Activated T-helper 1 cell treated with anti-CD3 and anti-CD28 coated beads, Interleukin-12 subunit alpha, Interleukin-12 subunit beta, Interleukin-2, Interleukin-4 antibody, amounts not matched to agents 30 ng/mL and 10 ng/mL and 1 ng/mL, durations not matched to agents 14 hours and 24 hours and 36 hours (primary cell): ENCODE measurements at regions not wholly inside any gene's neighbourhood (a gene's known extent, or its start where the extent isn't known, plus 50 kb on each side); places are given as distances from the start of the nearest gene placed in this dataset.
A peak's percentile ranks its signal among the peaks of the same experiment; 100 is the strongest.

ENCODE experiments used
- DNase-seq: peaks from one replicate; pipeline ENCODE4 v3.0.0; 2021; ENCODE audit warnings: low spot score
- H3K27ac Mint-ChIP-seq: one replicate; pipeline ENCODE4 v1.8.0; 2021; ENCODE audit warnings: mild to moderate bottlenecking, mixed read lengths
- H3K27me3 Mint-ChIP-seq: one replicate; pipeline ENCODE4 v1.8.0; 2022; ENCODE audit warnings: mild to moderate bottlenecking, moderate library complexity, mixed read lengths; ENCODE audit not compliant: insufficient read depth
- H3K36me3 Mint-ChIP-seq: one replicate; pipeline ENCODE4 v1.8.0; 2021; ENCODE audit warnings: low read depth, mixed read lengths
- H3K4me1 Mint-ChIP-seq: one replicate; pipeline ENCODE4 v1.8.0; 2021; ENCODE audit warnings: low read depth, mixed read lengths
- H3K4me3 Mint-ChIP-seq: one replicate; pipeline ENCODE4 v1.8.0; 2021; ENCODE audit warnings: mild to moderate bottlenecking, moderate library complexity, mixed read lengths
- H3K9me3 Mint-ChIP-seq: one replicate; pipeline ENCODE4 v1.8.0; 2021; ENCODE audit warnings: mixed read lengths
- intact Hi-C: fragments of 100-400 bp; cut with micrococcal nuclease; formaldehyde crosslinking; loops from one replicate; pipeline ENCODE4 v1.15.1; 2024

DNA sequence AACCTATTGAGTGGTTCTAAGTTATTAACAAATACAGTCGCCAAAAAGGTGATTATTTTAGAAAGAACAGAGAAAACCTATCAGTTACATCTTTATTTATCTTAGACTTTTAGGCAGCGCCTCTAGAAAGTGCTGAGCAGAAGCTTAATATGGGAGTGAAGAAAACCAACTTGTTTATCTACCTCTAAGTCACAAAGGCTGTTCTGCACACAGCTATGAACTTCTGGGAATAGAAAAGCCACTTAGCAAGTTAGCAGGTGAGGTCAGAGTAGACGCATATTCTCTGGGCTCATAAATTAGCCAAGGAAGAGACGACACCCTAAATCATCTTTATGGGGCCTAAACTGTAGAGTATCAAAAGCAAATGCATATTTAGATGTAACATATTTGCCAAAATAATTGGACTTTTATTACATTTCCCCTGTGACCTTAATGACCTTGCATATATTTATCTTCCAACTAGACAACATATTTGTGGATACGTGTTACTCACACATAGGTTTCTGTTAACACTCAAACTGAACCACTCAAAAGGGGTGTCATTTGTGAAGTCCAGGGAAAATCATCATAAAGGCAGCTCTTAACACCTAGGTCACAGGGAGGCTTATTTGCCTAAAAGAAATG, 267.1 kb downstream of the ADGB start:
- Mint-ChIP-seq H3K27ac (no peak overlapping the region), H3K36me3 (peaks cover 1% of the 10 kb centered on the region), H3K27me3 (peaks cover 3% of the 10 kb centered on the region), H3K4me3 (no peak overlapping the region), H3K4me1 (peaks cover 5% of the 10 kb centered on the region), H3K9me3 (no peaks in the 10 kb centered on the region)
- DNase-seq, result no peak
- intact Hi-C loops, result no loop called here

DNA sequence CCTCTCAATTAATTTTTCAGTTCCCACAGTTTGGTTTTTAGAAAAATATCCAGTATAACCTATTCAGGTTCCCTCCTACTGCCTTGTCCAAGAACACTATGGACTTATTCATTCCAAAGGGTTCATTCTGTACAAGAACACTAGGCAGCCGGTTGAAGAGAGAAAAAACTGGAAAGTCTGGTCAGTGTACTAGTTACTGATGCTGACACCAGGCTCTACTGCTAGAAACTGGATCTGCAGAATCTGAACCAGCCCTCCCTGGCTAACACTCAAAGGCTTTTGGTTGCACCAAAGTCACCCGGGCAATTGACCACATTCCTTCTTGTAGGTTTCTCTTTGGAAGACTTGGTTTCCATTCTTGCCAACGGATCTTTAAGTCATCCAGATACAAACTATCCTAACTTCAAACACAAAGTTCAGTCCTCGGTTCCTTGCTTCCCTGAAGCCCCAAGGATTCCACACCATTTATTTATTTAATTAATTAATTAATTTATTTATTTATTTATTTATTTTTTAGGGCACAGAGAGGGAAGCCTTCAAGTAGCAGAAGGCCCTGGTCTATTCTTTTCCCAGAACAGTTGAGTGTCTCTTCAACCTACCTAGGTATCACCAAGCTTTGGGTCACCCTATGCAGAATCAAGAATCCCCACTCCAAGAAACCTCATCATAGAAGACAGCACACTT, 268.1 kb downstream of the ADGB start:
- no peaks in the 10 kb centered on the region for H3K27me3 Mint-ChIP-seq
- peaks cover 6% of the 10 kb centered on the region for H3K4me1 Mint-ChIP-seq

DNA sequence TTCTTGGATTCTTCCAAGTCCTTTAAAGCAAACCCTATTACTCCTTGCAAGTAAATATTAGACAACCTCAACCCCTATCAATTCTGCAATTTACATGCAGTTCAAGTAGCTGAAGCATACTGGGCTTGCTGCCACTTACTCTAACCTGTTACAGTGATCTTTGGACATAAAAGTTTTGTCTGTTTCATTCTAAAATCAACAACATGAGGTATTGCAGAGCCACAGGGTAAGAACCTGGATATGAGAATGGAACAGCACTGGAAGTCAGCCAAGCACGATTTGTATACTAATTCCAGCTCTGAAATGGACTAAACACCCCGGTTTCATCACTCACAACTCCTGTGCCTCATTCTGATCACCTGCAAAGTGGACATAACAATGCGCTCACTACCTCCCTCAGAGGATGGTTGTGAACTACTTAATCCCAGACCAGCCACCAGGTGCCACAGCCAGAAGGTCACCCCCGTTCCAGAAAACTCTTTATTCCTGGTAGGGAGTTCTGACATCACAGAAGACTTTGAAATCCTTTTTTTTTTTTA, 270.0 kb downstream of the ADGB start:
- no peak overlapping the region for H3K27ac Mint-ChIP-seq
- peaks cover 6% of the 10 kb centered on the region for H3K4me1 Mint-ChIP-seq
- no peak for DNase-seq

More for the DNA sequence above, 268.1 kb downstream of the ADGB start:
- DNase-seq, result no peak
- Mint-ChIP-seq H3K9me3 (no peaks in the 10 kb centered on the region), H3K36me3 (peaks cover 1% of the 10 kb centered on the region), H3K27ac (no peak overlapping the region), H3K4me3 (no peak overlapping the region)
- intact Hi-C loops, result no loop called here

DNA sequence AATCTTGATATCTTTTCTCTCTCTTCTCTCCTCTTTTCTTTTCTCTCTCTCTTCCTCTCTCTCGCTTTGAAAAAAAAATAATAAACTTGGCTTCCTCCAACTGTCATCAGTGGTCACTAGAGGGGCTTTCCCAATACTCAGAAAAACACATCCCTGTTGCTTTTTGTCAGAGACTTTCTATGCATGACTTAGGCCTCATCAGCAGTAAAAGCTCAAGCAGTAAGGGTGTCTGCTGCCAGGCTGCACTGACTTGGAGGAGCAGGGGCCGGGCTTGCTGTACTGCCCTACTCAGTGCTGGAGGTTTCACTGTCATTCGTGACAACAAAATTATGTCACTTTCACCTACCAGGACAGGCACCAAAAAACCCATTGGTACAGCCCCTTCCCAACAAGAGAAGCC, 272.0 kb downstream of the ADGB start:
- H3K9me3 Mint-ChIP-seq, result no peaks in the 10 kb centered on the region
- peaks cover 2% of the 10 kb centered on the region for H3K27me3 Mint-ChIP-seq
- no peak overlapping the region for H3K27ac Mint-ChIP-seq
- H3K4me1 Mint-ChIP-seq, result peaks cover 7% of the 10 kb centered on the region
- intact Hi-C loops, result no loop called here
- peaks cover 1% of the 10 kb centered on the region for H3K36me3 Mint-ChIP-seq
- H3K4me3 Mint-ChIP-seq, result no peak overlapping the region
- no peak for DNase-seq

More for the DNA sequence above, 270.0 kb downstream of the ADGB start:
- H3K36me3 Mint-ChIP-seq, result peaks cover 1% of the 10 kb centered on the region
- no peaks in the 10 kb centered on the region for H3K27me3 Mint-ChIP-seq
- H3K4me3 Mint-ChIP-seq, result no peak overlapping the region
- H3K9me3 Mint-ChIP-seq, result no peaks in the 10 kb centered on the region
- intact Hi-C loops, result no loop called here

DNA sequence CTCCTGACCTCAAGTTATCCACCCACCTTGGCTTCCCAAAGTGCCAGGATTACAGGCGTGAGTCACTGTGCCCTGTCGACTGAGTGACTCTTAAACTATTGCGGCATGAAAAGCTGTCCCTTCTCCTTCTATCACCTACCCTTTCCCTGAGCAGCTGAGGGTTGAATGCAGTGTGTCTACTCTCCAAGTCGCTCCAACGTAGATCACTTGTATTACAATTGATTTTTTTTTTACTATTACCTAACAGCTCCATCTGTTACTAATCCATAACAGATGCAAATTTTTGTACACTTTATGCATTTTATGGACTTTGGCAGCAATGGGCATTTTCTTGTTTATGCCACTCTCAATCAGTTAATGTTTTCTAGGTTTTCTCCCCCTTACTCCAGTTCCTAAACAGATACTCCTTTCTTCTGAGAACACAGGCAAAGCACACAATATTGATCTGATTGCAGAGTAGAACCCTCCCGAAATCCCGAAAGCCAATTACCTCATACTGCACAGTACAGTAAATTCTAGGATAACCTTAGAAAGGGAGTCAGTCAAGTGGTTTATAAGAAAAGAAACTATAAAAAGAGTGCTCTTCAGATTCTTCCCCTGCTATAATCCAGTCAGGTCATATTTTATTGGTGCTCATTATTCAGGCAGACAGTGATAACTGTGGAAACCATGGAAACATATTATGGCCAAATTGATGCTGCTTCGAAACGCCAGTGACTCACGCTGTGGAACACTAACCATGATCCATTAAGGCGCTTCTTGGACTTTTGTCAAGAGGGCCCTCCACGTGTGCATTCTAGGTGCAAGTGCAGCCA, 273.0 kb downstream of the ADGB start:
- Mint-ChIP-seq H3K36me3 (peaks cover 1% of the 10 kb centered on the region), H3K4me3 (no peak overlapping the region), H3K9me3 (no peaks in the 10 kb centered on the region), H3K27me3 (peaks cover 2% of the 10 kb centered on the region), H3K27ac (no peak overlapping the region), H3K4me1 (peaks cover 18% of the 10 kb centered on the region)
- intact Hi-C loops, result no loop called here
- no peak for DNase-seq

DNA sequence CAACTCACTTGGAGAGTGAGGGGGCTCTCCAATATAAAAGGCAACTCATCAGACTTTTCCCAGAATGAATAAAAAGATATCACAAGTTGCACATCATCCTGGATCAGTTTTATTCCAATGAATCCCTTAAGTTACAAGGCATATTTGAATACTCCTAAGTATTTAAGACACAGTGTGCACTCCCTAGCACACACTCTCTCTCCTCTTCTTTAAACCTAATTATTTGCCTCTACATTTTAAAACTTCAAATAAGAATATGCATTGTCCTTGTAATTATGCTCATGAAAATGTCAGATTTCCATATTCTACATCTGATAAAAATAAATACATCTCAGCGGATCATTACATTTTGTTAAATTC, 273.6 kb downstream of the ADGB start:
- intact Hi-C loops, result no loop called here
- peaks cover 1% of the 10 kb centered on the region for H3K36me3 Mint-ChIP-seq
- H3K9me3 Mint-ChIP-seq, result no peaks in the 10 kb centered on the region
- DNase-seq, result no peak
- H3K27me3 Mint-ChIP-seq, result peaks cover 2% of the 10 kb centered on the region
- H3K27ac Mint-ChIP-seq, result no peak overlapping the region
- peaks cover 21% of the 10 kb centered on the region for H3K4me1 Mint-ChIP-seq
- H3K4me3 Mint-ChIP-seq, result no peak overlapping the region

DNA sequence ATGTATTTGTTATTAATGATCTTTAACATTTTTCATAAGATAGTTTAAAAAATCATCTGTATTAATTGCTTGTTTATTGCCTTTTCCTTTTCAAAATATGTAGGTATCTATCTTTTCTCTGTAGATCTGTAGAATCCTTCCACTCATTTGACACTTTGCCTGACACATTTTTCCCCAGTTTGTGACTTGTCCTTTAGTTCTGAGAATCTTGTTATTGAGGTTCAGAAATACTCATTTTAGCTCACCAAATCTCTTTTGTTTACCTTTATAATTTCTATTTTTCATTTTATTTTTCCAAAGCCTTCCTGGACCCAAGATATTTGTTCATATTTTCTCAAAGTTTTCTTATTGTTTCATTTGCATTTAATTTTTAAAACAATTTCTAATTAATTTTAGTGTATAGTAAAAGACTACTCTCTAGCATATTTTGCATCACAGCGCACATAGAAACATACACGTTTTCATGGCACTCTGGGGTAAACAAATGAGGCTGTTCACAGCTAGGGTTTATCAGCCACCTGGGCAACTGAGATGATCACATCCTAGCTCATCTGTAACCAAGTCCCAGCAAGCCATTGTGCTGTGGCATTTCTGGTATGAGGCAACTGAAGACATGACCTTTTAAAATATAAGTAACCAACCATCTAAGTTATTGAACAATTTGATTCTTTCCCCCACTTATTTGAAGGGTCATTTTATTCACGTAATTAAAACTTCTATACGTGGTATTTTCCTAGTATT, 275.7 kb downstream of the ADGB start:
- Mint-ChIP-seq H3K9me3 (no peaks in the 10 kb centered on the region), H3K4me3 (no peak overlapping the region), H3K4me1 (peaks cover 26% of the 10 kb centered on the region), H3K27me3 (peaks cover 2% of the 10 kb centered on the region), H3K36me3 (peaks cover 1% of the 10 kb centered on the region), H3K27ac (peak overlapping the region; percentile 64)
- no peak for DNase-seq
- intact Hi-C loops, result no loop called here

DNA sequence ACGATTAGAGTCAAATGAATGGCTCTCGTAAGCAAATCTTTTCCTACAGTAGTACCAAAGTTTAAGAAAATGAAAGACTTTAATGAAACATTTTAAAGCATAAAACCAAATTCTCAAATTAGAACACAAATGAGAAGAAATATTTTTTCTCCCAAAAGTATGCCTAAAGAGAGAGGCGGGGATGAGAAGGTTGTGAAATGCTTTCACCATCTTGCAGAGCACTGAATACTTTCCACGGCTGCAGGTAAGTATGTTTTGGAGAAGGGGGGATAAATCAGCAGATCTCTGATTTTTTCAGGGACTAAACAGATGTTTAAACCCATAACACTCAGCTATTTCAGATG, 277.1 kb downstream of the ADGB start:
- intact Hi-C loops, result loop anchor here (1.0 kb wide), 2 partner anchors 20 to 24 kb away; no protein-coding TSS in a partner anchor
- H3K27ac Mint-ChIP-seq, result no peak overlapping the region

DNA sequence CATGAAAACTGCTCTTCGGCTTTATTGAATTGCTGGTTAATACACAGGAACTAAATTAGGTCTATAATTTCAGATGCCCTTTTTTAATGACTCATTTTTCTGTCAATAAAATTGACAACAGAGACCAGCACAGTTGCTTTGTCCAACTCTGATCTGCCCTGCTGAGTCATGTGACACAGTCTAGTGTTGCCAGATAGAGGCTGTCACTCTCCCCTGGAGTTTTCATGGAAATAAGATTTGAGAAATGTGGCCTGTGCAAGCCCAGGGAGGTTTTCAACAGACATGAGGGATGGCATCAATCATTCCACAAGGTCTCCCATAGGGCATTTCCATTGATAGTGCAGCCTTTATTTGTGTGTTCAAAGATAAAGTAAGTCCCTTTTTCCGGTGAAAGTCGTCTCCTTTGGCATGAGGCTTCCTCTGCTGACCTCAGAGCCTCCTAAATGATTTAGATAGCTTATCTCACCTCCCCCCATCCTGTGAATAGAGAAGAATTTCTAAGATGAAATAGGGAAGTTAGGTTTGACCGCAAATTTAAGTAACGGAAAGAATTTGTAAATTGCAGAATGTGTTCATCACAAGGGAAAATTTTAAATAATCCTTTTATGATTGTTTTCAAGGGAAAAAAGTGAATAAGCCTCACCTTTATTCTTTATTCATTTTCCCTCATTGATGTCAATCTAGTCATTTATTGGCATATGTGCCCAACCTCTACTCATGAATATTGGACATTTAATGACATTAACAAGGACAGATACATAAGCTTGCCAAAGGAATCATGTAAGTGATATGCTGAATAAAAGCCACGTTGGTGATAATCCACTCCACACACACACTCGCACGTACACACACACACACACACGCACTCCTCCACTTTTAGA, 277.7 kb downstream of the ADGB start:
- no peaks in the 10 kb centered on the region for H3K9me3 Mint-ChIP-seq
- peaks cover 20% of the 10 kb centered on the region for H3K4me1 Mint-ChIP-seq
- peak overlapping the region; percentile 32 for H3K27ac Mint-ChIP-seq

More for the DNA sequence above, 277.1 kb downstream of the ADGB start:
- H3K27me3 Mint-ChIP-seq, result peaks cover 2% of the 10 kb centered on the region
- DNase-seq, result no peak
- H3K4me1 Mint-ChIP-seq, result peaks cover 21% of the 10 kb centered on the region
- H3K36me3 Mint-ChIP-seq, result no peaks in the 10 kb centered on the region
- no peak overlapping the region for H3K4me3 Mint-ChIP-seq
- H3K9me3 Mint-ChIP-seq, result no peaks in the 10 kb centered on the region

DNA sequence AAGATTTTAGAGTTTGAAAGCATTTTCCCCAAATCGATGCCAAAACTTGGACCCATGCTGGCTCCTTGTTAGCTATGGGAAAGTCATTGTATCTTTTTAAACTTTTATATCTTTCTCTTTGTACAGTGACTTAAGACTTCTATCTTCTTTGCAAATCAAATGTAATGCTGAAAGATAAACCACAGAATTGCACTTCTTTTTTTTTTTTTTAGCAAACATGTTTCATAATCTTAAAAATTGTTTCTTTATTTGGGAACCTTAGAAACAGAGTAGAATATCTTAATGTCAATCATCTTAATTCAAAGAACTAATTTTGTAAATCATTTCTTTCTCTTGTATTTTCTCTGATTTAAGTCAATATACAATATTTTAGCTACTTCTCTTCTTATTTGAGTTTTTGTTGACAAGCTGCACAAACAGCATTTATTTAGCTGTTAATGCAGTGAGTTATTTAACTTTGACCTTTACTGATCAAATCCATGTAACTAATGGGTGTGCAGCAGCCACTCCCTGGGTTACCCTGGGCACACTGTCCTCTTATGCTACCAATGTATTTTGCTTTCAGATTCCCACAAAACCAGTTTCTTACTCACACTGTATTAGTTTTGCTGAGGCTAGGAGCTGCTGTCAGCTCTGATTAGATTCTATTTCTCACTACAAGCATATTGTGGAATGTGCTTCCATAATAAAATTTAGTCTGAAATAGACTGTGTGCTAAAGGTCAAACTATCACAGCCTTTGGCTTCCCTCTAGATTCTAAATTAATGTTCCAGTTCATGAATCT, 279.6 kb downstream of the ADGB start:
- Mint-ChIP-seq H3K36me3 (no peaks in the 10 kb centered on the region), H3K27me3 (peaks cover 2% of the 10 kb centered on the region), H3K4me3 (no peak overlapping the region), H3K9me3 (no peaks in the 10 kb centered on the region), H3K4me1 (peaks cover 20% of the 10 kb centered on the region), H3K27ac (no peak overlapping the region)
- intact Hi-C loops, result no loop called here
- DNase-seq, result no peak

More for the DNA sequence above, 277.7 kb downstream of the ADGB start:
- intact Hi-C loops, result loop anchor here (1.0 kb wide), 2 partner anchors 20 to 24 kb away; no protein-coding TSS in a partner anchor
- H3K4me3 Mint-ChIP-seq, result no peak overlapping the region
- no peak for DNase-seq
- H3K27me3 Mint-ChIP-seq, result peaks cover 2% of the 10 kb centered on the region
- H3K36me3 Mint-ChIP-seq, result no peaks in the 10 kb centered on the region

DNA sequence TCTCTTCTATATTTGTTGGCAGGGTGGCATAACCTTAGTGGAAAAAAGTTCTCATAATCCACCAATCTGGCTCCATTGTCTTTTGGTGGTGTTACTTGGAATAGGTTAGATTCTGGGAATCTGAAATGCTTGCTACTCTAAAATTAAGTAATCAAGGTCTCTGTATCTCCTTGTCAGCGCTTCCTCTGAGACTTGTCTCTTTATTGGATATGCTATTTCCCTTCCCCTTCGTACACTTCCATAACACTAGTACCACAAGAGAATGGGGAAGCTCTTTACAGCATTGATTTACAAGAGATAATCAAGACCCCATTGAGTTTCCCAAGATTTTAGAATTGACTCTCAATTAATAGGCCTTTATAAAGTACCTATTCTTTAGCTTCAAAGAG, 280.2 kb downstream of the ADGB start:
- Mint-ChIP-seq H3K4me1 (peaks cover 20% of the 10 kb centered on the region), H3K27ac (no peak overlapping the region), H3K4me3 (no peak overlapping the region), H3K36me3 (no peaks in the 10 kb centered on the region), H3K27me3 (peaks cover 2% of the 10 kb centered on the region), H3K9me3 (no peaks in the 10 kb centered on the region)
- intact Hi-C loops, result no loop called here
- no peak for DNase-seq
